ENCODE measurements at regions not wholly inside any gene's neighbourhood (a gene's known extent, or its start where the extent isn't known, plus 50 kb on each side); places are given as distances from the start of the nearest gene placed in this dataset.
A peak's percentile ranks its signal among the peaks of the same experiment; 100 is the strongest.

- H3K36me3 Mint-ChIP-seq (ENCODE audit: insufficient read depth in 1 of 3, low read depth in 3 of 3) = no peaks in the 10 kb centered on the region
- Histone ChIP-seq H2BK5ac (ENCODE audit: insufficient read length, low read length) (no peak overlapping the region), H4K91ac (ENCODE audit: insufficient read length, low read depth, low read length) (no peak overlapping the region), H4K20me1 (ENCODE audit: control insufficient read depth, insufficient read depth, insufficient read length) (no peaks in the 10 kb centered on the region), H2AFZ (ENCODE audit: low read length) (no peak overlapping the region), H4K5ac (ENCODE audit: insufficient read length, low read depth, low read length) (no peak overlapping the region), H2BK20ac (ENCODE audit: low read depth, low read length, poor library complexity, severe bottlenecking) (no peak overlapping the region), H3K4me2 (ENCODE audit: insufficient read depth, insufficient read length, low read length) (no peak overlapping the region), H3K9ac (ENCODE audit: extremely low read depth, insufficient read length, low read length) (no peak overlapping the region), H3K23ac (ENCODE audit: insufficient read length, low read depth, low read length) (no peak overlapping the region), H3K27me3 (ENCODE audit: insufficient read depth, low read length) (no peaks in the 10 kb centered on the region), H2BK15ac (ENCODE audit: low read depth, low read length) (no peak overlapping the region), H3K79me2 (ENCODE audit: insufficient read depth, low read length) (no peaks in the 10 kb centered on the region), H3K79me1 (ENCODE audit: insufficient read depth, low read depth, low read length, poor library complexity, severe bottlenecking) (no peaks in the 10 kb centered on the region), H3K4me1 (ENCODE audit: insufficient read depth, low read length) (no peaks in the 10 kb centered on the region), H3K23me2 (ENCODE audit: insufficient read length, low read depth, low read length, poor library complexity, severe bottlenecking) (no peaks in the 10 kb centered on the region), H3K27ac (ENCODE audit: insufficient read length, low read depth, low read length) (no peak overlapping the region), H2AK5ac (ENCODE audit: insufficient read length, low read length) (no peak overlapping the region), H2BK12ac (ENCODE audit: insufficient read length, low read depth, low read length) (no peak overlapping the region), H3T11ph (ENCODE audit: low read length) (no peak overlapping the region), H4K8ac (replicated peaks; ENCODE audit: insufficient read length, low read depth, low read length) (no peak overlapping the region), H3K4ac (ENCODE audit: low read depth, low read length) (no peak overlapping the region), H3K9me3 (ENCODE audit: control insufficient read depth, low read depth, low read length) (no peaks in the 10 kb centered on the region), H3K14ac (ENCODE audit: insufficient read depth, low read length) (no peak overlapping the region), H3K56ac (ENCODE audit: insufficient read length, low read depth, low read length) (no peak overlapping the region), H2BK120ac (ENCODE audit: low read depth, low read length, poor library complexity, severe bottlenecking) (no peak overlapping the region), H3K18ac (ENCODE audit: insufficient read length, low read depth, low read length) (no peak overlapping the region)
- H3K4me3 Mint-ChIP-seq = no peak overlapping the region
- DNase-seq = no peak
- no peaks in the 10 kb centered on the region for H3K27me3 Mint-ChIP-seq (ENCODE audit: low read depth)
- peak overlapping the region in 2 of 3 experiments; percentile 78 to 81; a peak in 1 of 7 replicates for H3K27ac Mint-ChIP-seq
- peaks cover 15 to 16% of the 10 kb centered on the region in 2 experiments for H3K4me1 Mint-ChIP-seq
- WGBS (ENCODE audit: extremely low coverage, insufficient read length, low lambda C conversion rate) = no CpG with 5 or more reads among the region's 1 CpG
- no peaks in the 10 kb centered on the region for H3K9me3 Mint-ChIP-seq
- no peak for TF ChIP-seq CTCF (conservative IDR thresholded peaks at IDR 0.05)
These were observed 104.5 kb downstream of the ZMAT3 start for GRCh38 chr3:178967177-178967532.

Measured in H9 (cell line).